ENCODE measurements at regions not wholly inside any gene's neighbourhood (a gene's known extent, or its start where the extent isn't known, plus 50 kb on each side); places are given as distances from the start of the nearest gene placed in this dataset.

DNA sequence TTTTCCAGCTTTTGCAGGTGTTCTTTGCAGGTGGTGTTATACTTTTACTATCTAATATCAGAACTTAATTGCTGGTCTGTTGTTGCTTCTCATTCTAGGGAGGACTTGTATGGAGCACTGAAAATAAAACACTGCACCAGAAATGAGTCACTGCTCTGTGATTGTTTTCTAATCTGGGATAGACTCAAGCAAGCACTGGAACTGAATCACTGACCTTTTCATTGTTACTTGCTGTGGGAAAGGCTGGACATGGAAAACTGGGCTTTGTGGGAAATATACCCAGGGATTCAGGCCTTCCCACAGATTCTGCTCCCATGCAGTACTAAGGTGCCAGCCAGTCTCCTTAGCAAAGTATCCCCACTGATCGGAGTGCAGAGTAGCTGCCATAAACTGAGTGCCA is 470.0 kb upstream of the GCFC2 start:
- no peak for TF ChIP-seq POLR2A (IDR thresholded peaks at IDR 0.05)
- TF ChIP-seq, protein P1, sequence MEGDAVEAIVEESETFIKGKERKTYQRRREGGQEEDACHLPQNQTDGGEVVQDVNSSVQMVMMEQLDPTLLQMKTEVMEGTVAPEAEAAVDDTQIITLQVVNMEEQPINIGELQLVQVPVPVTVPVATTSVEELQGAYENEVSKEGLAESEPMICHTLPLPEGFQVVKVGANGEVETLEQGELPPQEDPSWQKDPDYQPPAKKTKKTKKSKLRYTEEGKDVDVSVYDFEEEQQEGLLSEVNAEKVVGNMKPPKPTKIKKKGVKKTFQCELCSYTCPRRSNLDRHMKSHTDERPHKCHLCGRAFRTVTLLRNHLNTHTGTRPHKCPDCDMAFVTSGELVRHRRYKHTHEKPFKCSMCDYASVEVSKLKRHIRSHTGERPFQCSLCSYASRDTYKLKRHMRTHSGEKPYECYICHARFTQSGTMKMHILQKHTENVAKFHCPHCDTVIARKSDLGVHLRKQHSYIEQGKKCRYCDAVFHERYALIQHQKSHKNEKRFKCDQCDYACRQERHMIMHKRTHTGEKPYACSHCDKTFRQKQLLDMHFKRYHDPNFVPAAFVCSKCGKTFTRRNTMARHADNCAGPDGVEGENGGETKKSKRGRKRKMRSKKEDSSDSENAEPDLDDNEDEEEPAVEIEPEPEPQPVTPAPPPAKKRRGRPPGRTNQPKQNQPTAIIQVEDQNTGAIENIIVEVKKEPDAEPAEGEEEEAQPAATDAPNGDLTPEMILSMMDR (IDR thresholded peaks at IDR 0.05): no peak
- no peak for TF ChIP-seq POLR2AphosphoS5 (IDR thresholded peaks at IDR 0.05)
